DMS53 (cell line): ENCODE measurements at regions not wholly inside any gene's neighbourhood (a gene's known extent, or its start where the extent isn't known, plus 50 kb on each side); places are given as distances from the start of the nearest gene placed in this dataset.

Experiments
- DNase-seq: peaks from one replicate; lab custom pipeline; 2025; lab: John Stamatoyannopoulos, UW

- DNase-seq: no peak
These were observed 197.4 kb upstream of the MTPN start for GRCh38 chr7:136174477-136175125.

GRCh38 chr7:136173874-136174273 is 196.7 kb upstream of the MTPN start:
- no peak for DNase-seq

GRCh38 chr7:136171233-136171632 is 194.1 kb upstream of the MTPN start:
- no peak for DNase-seq

GRCh38 chr7:136168821-136169220 is 191.7 kb upstream of the MTPN start:
- DNase-seq: no peak

- no peak for DNase-seq
These were observed 190.8 kb upstream of the MTPN start for GRCh38 chr7:136167991-136168390.

GRCh38 chr7:136166521-136166920 is 189.4 kb upstream of the MTPN start:
- no peak for DNase-seq

- no peak for DNase-seq
These were observed 186.2 kb upstream of the MTPN start for GRCh38 chr7:136163340-136163801.

- DNase-seq: no peak
These were observed 173.2 kb upstream of the MTPN start for GRCh38 chr7:136150311-136150710.

- DNase-seq: no peak
These were observed 171.8 kb upstream of the MTPN start for GRCh38 chr7:136148920-136149319.

- DNase-seq: no peak
These were observed 169.8 kb upstream of the MTPN start for GRCh38 chr7:136146925-136147324.

- DNase-seq: no peak
These were observed 167.0 kb upstream of the MTPN start for GRCh38 chr7:136144182-136144581.

GRCh38 chr7:136143271-136143670 is 166.1 kb upstream of the MTPN start:
- no peak for DNase-seq

GRCh38 chr7:136142583-136142982 is 165.4 kb upstream of the MTPN start:
- peak; percentile 80 for DNase-seq

GRCh38 chr7:136140469-136140868 is 163.3 kb upstream of the MTPN start:
- no peak for DNase-seq

- DNase-seq: no peak
These were observed 162.3 kb upstream of the MTPN start for GRCh38 chr7:136139417-136139816.

GRCh38 chr7:136138991-136139390 is 161.8 kb upstream of the MTPN start:
- no peak for DNase-seq

GRCh38 chr7:136136906-136137454 is 159.8 kb upstream of the MTPN start:
- DNase-seq: no peak

- DNase-seq: no peak
These were observed 157.3 kb upstream of the MTPN start for GRCh38 chr7:136134503-136134902.

GRCh38 chr7:136133551-136133950 is 156.4 kb upstream of the MTPN start:
- DNase-seq: no peak

GRCh38 chr7:136131304-136131630 is 154.1 kb upstream of the MTPN start:
- no peak for DNase-seq

- no peak for DNase-seq
These were observed 153.5 kb upstream of the MTPN start for GRCh38 chr7:136130511-136131303.

GRCh38 chr7:136128050-136128449 is 150.9 kb upstream of the MTPN start:
- no peak for DNase-seq

GRCh38 chr7:136123352-136123751 is 146.2 kb upstream of the MTPN start:
- no peak for DNase-seq
